ENCODE measurements at regions not wholly inside any gene's neighbourhood (a gene's known extent, or its start where the extent isn't known, plus 50 kb on each side); places are given as distances from the start of the nearest gene placed in this dataset.

DNA sequence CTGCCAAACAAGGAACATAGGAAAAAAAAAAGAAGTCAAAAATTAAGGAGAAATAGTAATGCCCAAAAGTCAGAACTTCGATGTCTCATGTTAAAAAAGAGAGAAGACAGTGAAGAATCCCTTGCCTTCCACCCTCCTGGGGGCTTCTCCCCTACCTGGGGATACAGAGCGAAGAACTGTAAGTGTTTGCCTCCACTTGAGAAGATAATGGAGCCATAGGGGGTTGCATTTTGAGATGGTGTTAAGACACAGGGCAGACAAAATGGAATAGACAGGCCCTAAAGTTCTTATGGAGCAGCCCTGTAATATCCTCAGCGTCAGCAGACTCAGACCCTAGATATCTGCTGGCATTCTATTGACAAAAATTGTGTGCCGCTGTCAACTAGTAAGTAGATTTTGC lies 222.2 kb upstream of the MAP3K7 start:
- TF ChIP-seq POLR2AphosphoS5 (IDR thresholded peaks at IDR 0.05; ENCODE audit: insufficient read depth in 1 of 2, low read depth in 1 of 2), result no peak
- TF ChIP-seq, protein P1, sequence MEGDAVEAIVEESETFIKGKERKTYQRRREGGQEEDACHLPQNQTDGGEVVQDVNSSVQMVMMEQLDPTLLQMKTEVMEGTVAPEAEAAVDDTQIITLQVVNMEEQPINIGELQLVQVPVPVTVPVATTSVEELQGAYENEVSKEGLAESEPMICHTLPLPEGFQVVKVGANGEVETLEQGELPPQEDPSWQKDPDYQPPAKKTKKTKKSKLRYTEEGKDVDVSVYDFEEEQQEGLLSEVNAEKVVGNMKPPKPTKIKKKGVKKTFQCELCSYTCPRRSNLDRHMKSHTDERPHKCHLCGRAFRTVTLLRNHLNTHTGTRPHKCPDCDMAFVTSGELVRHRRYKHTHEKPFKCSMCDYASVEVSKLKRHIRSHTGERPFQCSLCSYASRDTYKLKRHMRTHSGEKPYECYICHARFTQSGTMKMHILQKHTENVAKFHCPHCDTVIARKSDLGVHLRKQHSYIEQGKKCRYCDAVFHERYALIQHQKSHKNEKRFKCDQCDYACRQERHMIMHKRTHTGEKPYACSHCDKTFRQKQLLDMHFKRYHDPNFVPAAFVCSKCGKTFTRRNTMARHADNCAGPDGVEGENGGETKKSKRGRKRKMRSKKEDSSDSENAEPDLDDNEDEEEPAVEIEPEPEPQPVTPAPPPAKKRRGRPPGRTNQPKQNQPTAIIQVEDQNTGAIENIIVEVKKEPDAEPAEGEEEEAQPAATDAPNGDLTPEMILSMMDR (IDR thresholded peaks at IDR 0.05), result no peak
